ENCODE measurements at regions not wholly inside any gene's neighbourhood (a gene's known extent, or its start where the extent isn't known, plus 50 kb on each side); places are given as distances from the start of the nearest gene placed in this dataset.

GRCh38 chr11:28777126-28777525 lies 668.9 kb downstream of the METTL15 start:
- Histone ChIP-seq H3K27ac (ENCODE audit: low read length) (no peak overlapping the region), H4K20me1 (ENCODE audit: insufficient read depth, low read length) (no peaks in the 10 kb centered on the region), H3K79me2 (ENCODE audit: insufficient read depth, low read length) (no peaks in the 10 kb centered on the region), H3K27me3 (ENCODE audit: insufficient read depth, low read length, poor library complexity) (no peaks in the 10 kb centered on the region), H3K9me3 (ENCODE audit: insufficient read depth, low read length, severe bottlenecking) (no peaks in the 10 kb centered on the region), H3K4me2 (ENCODE audit: insufficient read depth, low read length) (no peak overlapping the region), H3K4me3 (ENCODE audit: low read depth in 1 of 2, low read length in 2 of 2) (no peak overlapping the region), H2AFZ (ENCODE audit: low read depth, low read length) (no peak overlapping the region), H3K9ac (ENCODE audit: low read depth, low read length) (no peak overlapping the region), H3K4me1 (ENCODE audit: insufficient read depth, low read length) (no peaks in the 10 kb centered on the region), H3K36me3 (ENCODE audit: insufficient read depth, low read length) (no peaks in the 10 kb centered on the region)
- TF ChIP-seq EZH2 (IDR thresholded peaks at IDR 0.05; ENCODE audit: borderline replicate concordance, low read depth, low read length, severe bottlenecking) (no peak), CTCF (IDR thresholded peaks at IDR 0.05; ENCODE audit: borderline replicate concordance, extremely low read depth, low read length, poor library complexity, severe bottlenecking) (no peak)
- no peak for ATAC-seq (ENCODE audit: insufficient read depth, low read depth)
- DNase-seq = no peak

- no peak overlapping the region for H3K9ac ChIP-seq (ENCODE audit: low read depth, low read length)
- H2AFZ ChIP-seq (ENCODE audit: low read depth, low read length) = no peak overlapping the region
- no peaks in the 10 kb centered on the region for H3K79me2 ChIP-seq (ENCODE audit: insufficient read depth, low read length)
- no peak for DNase-seq
- H3K4me2 ChIP-seq (ENCODE audit: insufficient read depth, low read length) = no peak overlapping the region
- H3K27ac ChIP-seq (ENCODE audit: low read length) = no peak overlapping the region
- TF ChIP-seq CTCF (IDR thresholded peaks at IDR 0.05; ENCODE audit: borderline replicate concordance, extremely low read depth, low read length, poor library complexity, severe bottlenecking) (no peak), EZH2 (IDR thresholded peaks at IDR 0.05; ENCODE audit: borderline replicate concordance, low read depth, low read length, severe bottlenecking) (no peak)
- no peaks in the 10 kb centered on the region for H3K27me3 ChIP-seq (ENCODE audit: insufficient read depth, low read length, poor library complexity)
- ATAC-seq (ENCODE audit: insufficient read depth, low read depth) = no peak
- H3K9me3 ChIP-seq (ENCODE audit: insufficient read depth, low read length, severe bottlenecking) = no peaks in the 10 kb centered on the region
- no peaks in the 10 kb centered on the region for H3K4me1 ChIP-seq (ENCODE audit: insufficient read depth, low read length)
- H3K36me3 ChIP-seq (ENCODE audit: insufficient read depth, low read length) = no peaks in the 10 kb centered on the region
- H4K20me1 ChIP-seq (ENCODE audit: insufficient read depth, low read length) = no peaks in the 10 kb centered on the region
- H3K4me3 ChIP-seq (ENCODE audit: low read depth in 1 of 2, low read length in 2 of 2) = no peak overlapping the region
Measured at GRCh38 chr11:28773606-28774005, 665.4 kb downstream of the METTL15 start.

- H3K4me3 ChIP-seq (ENCODE audit: low read depth in 1 of 2, low read length in 2 of 2) = no peak overlapping the region
- TF ChIP-seq EZH2 (IDR thresholded peaks at IDR 0.05; ENCODE audit: borderline replicate concordance, low read depth, low read length, severe bottlenecking) = no peak
- TF ChIP-seq CTCF (IDR thresholded peaks at IDR 0.05; ENCODE audit: borderline replicate concordance, extremely low read depth, low read length, poor library complexity, severe bottlenecking) = no peak
- H4K20me1 ChIP-seq (ENCODE audit: insufficient read depth, low read length) = no peaks in the 10 kb centered on the region
- DNase-seq (no peak), ATAC-seq (ENCODE audit: insufficient read depth, low read depth) (no peak)
- H3K4me2 ChIP-seq (ENCODE audit: insufficient read depth, low read length) = no peak overlapping the region
- H3K27ac ChIP-seq (ENCODE audit: low read length) = no peak overlapping the region
- H3K27me3 ChIP-seq (ENCODE audit: insufficient read depth, low read length, poor library complexity) = no peaks in the 10 kb centered on the region
- H3K4me1 ChIP-seq (ENCODE audit: insufficient read depth, low read length) = no peaks in the 10 kb centered on the region
- no peak overlapping the region for H2AFZ ChIP-seq (ENCODE audit: low read depth, low read length)
- no peaks in the 10 kb centered on the region for H3K36me3 ChIP-seq (ENCODE audit: insufficient read depth, low read length)
- H3K79me2 ChIP-seq (ENCODE audit: insufficient read depth, low read length) = no peaks in the 10 kb centered on the region
- no peaks in the 10 kb centered on the region for H3K9me3 ChIP-seq (ENCODE audit: insufficient read depth, low read length, severe bottlenecking)
- H3K9ac ChIP-seq (ENCODE audit: low read depth, low read length) = no peak overlapping the region
Measured at GRCh38 chr11:28770806-28771205, 662.6 kb downstream of the METTL15 start.

- H3K9ac ChIP-seq (ENCODE audit: low read depth, low read length) = no peak overlapping the region
- H2AFZ ChIP-seq (ENCODE audit: low read depth, low read length) = no peak overlapping the region
- no peaks in the 10 kb centered on the region for H3K9me3 ChIP-seq (ENCODE audit: insufficient read depth, low read length, severe bottlenecking)
- no peaks in the 10 kb centered on the region for H4K20me1 ChIP-seq (ENCODE audit: insufficient read depth, low read length)
- no peak overlapping the region for H3K4me3 ChIP-seq (ENCODE audit: low read depth in 1 of 2, low read length in 2 of 2)
- DNase-seq = no peak
- H3K36me3 ChIP-seq (ENCODE audit: insufficient read depth, low read length) = no peaks in the 10 kb centered on the region
- H3K4me1 ChIP-seq (ENCODE audit: insufficient read depth, low read length) = no peaks in the 10 kb centered on the region
- ATAC-seq (ENCODE audit: insufficient read depth, low read depth) = no peak
- TF ChIP-seq EZH2 (IDR thresholded peaks at IDR 0.05; ENCODE audit: borderline replicate concordance, low read depth, low read length, severe bottlenecking) (no peak), CTCF (IDR thresholded peaks at IDR 0.05; ENCODE audit: borderline replicate concordance, extremely low read depth, low read length, poor library complexity, severe bottlenecking) (no peak)
- no peak overlapping the region for H3K4me2 ChIP-seq (ENCODE audit: insufficient read depth, low read length)
- H3K27me3 ChIP-seq (ENCODE audit: insufficient read depth, low read length, poor library complexity) = no peaks in the 10 kb centered on the region
- no peaks in the 10 kb centered on the region for H3K79me2 ChIP-seq (ENCODE audit: insufficient read depth, low read length)
- no peak overlapping the region for H3K27ac ChIP-seq (ENCODE audit: low read length)
Measured at GRCh38 chr11:28767574-28767973, 659.4 kb downstream of the METTL15 start.

All from DND-41 (cell line).